ENCODE measurements at regions not wholly inside any gene's neighbourhood (a gene's known extent, or its start where the extent isn't known, plus 50 kb on each side); places are given as distances from the start of the nearest gene placed in this dataset.

DNA sequence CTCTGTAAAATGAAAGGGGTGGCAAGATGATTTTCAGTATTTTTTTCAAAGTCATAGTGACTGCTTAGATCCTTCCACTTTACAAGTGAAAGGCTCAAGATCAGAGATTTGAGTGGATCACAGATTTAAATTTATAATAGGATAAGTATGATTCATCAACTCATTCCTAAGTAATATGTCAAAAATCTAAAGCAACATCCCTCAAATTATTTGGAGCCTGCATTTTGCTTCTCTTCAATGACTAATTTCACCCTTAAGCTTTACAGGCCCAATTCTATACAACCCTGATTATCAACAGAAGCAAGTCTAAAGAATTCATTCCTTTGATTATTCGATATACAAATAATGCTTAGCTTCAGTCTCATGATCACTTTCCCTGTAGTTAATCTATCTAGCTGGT, 93.9 kb upstream of the HEY2 start:
- no peaks in the 10 kb centered on the region for H3K36me3 ChIP-seq (replicated peaks; ENCODE audit: low read depth, low read length)
- H3K9ac ChIP-seq (ENCODE audit: low read length), result no peak overlapping the region
- no peak overlapping the region for H3K27ac ChIP-seq (ENCODE audit: low read length)
- H3K79me2 ChIP-seq (ENCODE audit: low read length), result no peaks in the 10 kb centered on the region
- no peak for TF ChIP-seq EZH2phosphoT487 (IDR thresholded peaks at IDR 0.05; ENCODE audit: low read depth)
- TF ChIP-seq, protein P1, sequence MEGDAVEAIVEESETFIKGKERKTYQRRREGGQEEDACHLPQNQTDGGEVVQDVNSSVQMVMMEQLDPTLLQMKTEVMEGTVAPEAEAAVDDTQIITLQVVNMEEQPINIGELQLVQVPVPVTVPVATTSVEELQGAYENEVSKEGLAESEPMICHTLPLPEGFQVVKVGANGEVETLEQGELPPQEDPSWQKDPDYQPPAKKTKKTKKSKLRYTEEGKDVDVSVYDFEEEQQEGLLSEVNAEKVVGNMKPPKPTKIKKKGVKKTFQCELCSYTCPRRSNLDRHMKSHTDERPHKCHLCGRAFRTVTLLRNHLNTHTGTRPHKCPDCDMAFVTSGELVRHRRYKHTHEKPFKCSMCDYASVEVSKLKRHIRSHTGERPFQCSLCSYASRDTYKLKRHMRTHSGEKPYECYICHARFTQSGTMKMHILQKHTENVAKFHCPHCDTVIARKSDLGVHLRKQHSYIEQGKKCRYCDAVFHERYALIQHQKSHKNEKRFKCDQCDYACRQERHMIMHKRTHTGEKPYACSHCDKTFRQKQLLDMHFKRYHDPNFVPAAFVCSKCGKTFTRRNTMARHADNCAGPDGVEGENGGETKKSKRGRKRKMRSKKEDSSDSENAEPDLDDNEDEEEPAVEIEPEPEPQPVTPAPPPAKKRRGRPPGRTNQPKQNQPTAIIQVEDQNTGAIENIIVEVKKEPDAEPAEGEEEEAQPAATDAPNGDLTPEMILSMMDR (IDR thresholded peaks at IDR 0.05; ENCODE audit: low read depth, low read length), result no peak
- no peaks in the 10 kb centered on the region for H4K20me1 ChIP-seq (ENCODE audit: insufficient read depth, low read length)
- H3K4me1 ChIP-seq (ENCODE audit: low read length), result no peaks in the 10 kb centered on the region
- H2AFZ ChIP-seq (ENCODE audit: low read depth, low read length), result no peak overlapping the region
- no peaks in the 10 kb centered on the region for H3K27me3 ChIP-seq (ENCODE audit: low read depth, low read length)
- H3K4me3 ChIP-seq (ENCODE audit: low read length), result no peak overlapping the region
- H3K4me2 ChIP-seq (ENCODE audit: low read length), result no peak overlapping the region
- no peaks in the 10 kb centered on the region for H3K9me3 ChIP-seq (ENCODE audit: insufficient read depth, low read length)

DNA sequence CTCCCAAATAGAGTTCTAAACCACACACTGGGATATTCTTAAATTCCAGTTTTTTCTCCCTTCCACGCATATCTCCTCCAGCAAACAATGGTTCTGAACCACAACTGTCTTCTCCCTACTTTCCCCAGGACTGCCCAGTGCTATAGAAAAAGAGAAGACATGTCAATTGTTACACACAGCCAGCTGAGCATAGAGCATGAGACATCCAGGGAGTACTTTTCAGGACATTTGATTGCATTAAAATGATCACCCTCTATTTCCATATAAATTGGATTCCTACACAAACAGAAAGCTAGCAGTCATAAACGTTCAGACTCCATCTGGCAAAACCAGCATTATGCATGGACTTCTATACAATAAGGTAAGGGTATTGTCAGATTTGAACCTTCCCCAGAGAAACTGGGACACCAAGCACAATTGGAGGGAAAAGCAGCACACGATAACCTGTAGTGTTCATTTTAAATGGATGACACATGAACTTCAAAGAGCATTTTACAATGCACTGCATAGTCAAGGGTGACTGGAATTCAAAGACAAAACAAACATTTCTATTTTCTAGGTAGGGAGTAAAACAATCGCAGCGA, 93.1 kb upstream of the HEY2 start:
- H3K4me3 ChIP-seq (ENCODE audit: low read length), result no peak overlapping the region
- no peak overlapping the region for H3K27ac ChIP-seq (ENCODE audit: low read length)
- no peak overlapping the region for H2AFZ ChIP-seq (ENCODE audit: low read depth, low read length)
- H3K4me1 ChIP-seq (ENCODE audit: low read length), result no peaks in the 10 kb centered on the region
- no peaks in the 10 kb centered on the region for H3K9me3 ChIP-seq (ENCODE audit: insufficient read depth, low read length)
- no peak overlapping the region for H3K4me2 ChIP-seq (ENCODE audit: low read length)
- H3K79me2 ChIP-seq (ENCODE audit: low read length), result no peaks in the 10 kb centered on the region
- H3K9ac ChIP-seq (ENCODE audit: low read length), result no peak overlapping the region
- no peaks in the 10 kb centered on the region for H4K20me1 ChIP-seq (ENCODE audit: insufficient read depth, low read length)
- no peak for TF ChIP-seq EZH2phosphoT487 (IDR thresholded peaks at IDR 0.05; ENCODE audit: low read depth)
- TF ChIP-seq, protein P1 (IDR thresholded peaks at IDR 0.05; ENCODE audit: low read depth, low read length), result no peak
- no peaks in the 10 kb centered on the region for H3K36me3 ChIP-seq (replicated peaks; ENCODE audit: low read depth, low read length)
- H3K27me3 ChIP-seq (ENCODE audit: low read depth, low read length), result no peaks in the 10 kb centered on the region

DNA sequence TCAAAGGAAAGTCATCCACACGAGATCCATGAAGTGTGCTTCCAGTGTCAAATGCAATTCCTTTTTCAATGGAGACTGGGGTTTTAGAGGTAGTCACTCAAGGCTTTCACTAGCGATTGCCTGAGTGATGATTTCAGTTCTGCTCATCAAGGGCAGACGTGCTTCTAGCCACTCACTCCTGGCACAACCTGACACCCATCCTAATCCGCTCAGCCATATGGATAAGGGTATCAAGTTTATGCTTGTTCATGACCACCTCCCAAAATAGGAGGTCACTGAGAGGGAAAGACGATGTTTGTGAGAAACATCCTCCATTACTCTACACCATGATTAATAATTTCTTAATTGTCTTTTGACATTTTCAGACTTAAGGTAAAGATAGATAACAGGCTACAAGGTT, 91.3 kb upstream of the HEY2 start:
- Histone ChIP-seq H3K4me2 (ENCODE audit: low read length) (no peak overlapping the region), H3K9me3 (ENCODE audit: insufficient read depth, low read length) (no peaks in the 10 kb centered on the region), H4K20me1 (ENCODE audit: insufficient read depth, low read length) (no peaks in the 10 kb centered on the region), H3K27me3 (ENCODE audit: low read depth, low read length) (no peaks in the 10 kb centered on the region), H3K36me3 (replicated peaks; ENCODE audit: low read depth, low read length) (no peaks in the 10 kb centered on the region), H2AFZ (ENCODE audit: low read depth, low read length) (no peak overlapping the region), H3K9ac (ENCODE audit: low read length) (no peak overlapping the region), H3K4me1 (ENCODE audit: low read length) (no peaks in the 10 kb centered on the region), H3K27ac (ENCODE audit: low read length) (no peak overlapping the region), H3K4me3 (ENCODE audit: low read length) (no peak overlapping the region), H3K79me2 (ENCODE audit: low read length) (no peaks in the 10 kb centered on the region)
- no peak for TF ChIP-seq EZH2phosphoT487 (IDR thresholded peaks at IDR 0.05; ENCODE audit: low read depth)
- TF ChIP-seq, protein P1 (IDR thresholded peaks at IDR 0.05; ENCODE audit: low read depth, low read length), result no peak

- Histone ChIP-seq H3K27me3 (ENCODE audit: low read depth, low read length) (no peaks in the 10 kb centered on the region), H3K9ac (ENCODE audit: low read length) (no peak overlapping the region), H2AFZ (ENCODE audit: low read depth, low read length) (no peak overlapping the region), H4K20me1 (ENCODE audit: insufficient read depth, low read length) (no peaks in the 10 kb centered on the region), H3K79me2 (ENCODE audit: low read length) (no peaks in the 10 kb centered on the region), H3K4me3 (ENCODE audit: low read length) (no peak overlapping the region), H3K4me1 (ENCODE audit: low read length) (no peaks in the 10 kb centered on the region), H3K27ac (ENCODE audit: low read length) (no peak overlapping the region), H3K9me3 (ENCODE audit: insufficient read depth, low read length) (no peaks in the 10 kb centered on the region), H3K4me2 (ENCODE audit: low read length) (no peak overlapping the region), H3K36me3 (replicated peaks; ENCODE audit: low read depth, low read length) (no peaks in the 10 kb centered on the region)
- no peak for TF ChIP-seq EZH2phosphoT487 (IDR thresholded peaks at IDR 0.05; ENCODE audit: low read depth)
- TF ChIP-seq, protein P1 (IDR thresholded peaks at IDR 0.05; ENCODE audit: low read depth, low read length), result no peak
Observed at GRCh38 chr6:125658759-125659431, 90.5 kb upstream of the HEY2 start.

Data from OCI-LY3 (cell line).